ENCODE measurements at regions not wholly inside any gene's neighbourhood (a gene's known extent, or its start where the extent isn't known, plus 50 kb on each side); places are given as distances from the start of the nearest gene placed in this dataset.
"Not testable (repeated sequence)": the region's sequence is repeated elsewhere in the genome, so short reads cannot be mapped to it uniquely, and the experiment has no call there.

GRCh38 chr2:21369787-21370186 lies 246.0 kb downstream of the TDRD15 start:
- no peak for FAIRE-seq

DNA sequence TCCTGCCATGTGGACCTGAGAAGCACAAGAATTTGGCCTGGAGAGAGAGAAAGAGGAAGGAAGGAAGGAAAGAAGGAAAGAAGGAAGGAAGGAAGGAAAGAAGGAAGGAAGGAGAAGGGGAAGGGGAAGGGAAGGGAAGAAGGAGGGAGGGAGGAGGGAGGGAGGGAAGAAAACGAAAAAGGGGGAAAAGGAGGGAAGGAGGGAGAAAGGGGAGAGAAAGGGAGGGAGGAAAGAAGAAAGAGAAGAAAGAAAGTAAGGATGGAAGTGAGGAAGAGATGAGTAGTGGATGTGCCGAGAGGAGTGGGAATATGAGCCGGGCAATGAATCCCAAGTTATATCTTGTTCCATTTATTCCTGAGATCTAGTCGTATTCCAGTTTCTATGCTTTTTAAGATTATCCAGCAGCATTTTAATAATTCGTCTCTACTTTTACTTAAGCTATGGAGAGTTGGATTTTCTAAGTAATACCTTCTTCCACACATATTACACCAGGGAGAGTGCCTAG lies 247.8 kb downstream of the TDRD15 start:
- FAIRE-seq, result no peak

More at GRCh38 chr2:21369787-21370186, 246.0 kb downstream of the TDRD15 start:
- TF ChIP-seq POLR2AphosphoS5 (IDR thresholded peaks at IDR 0.05; ENCODE audit: low read depth, low read length) (no peak), POLR2A (IDR thresholded peaks at IDR 0.05; ENCODE audit: low read depth, low read length) (no peak), TAF1 (IDR thresholded peaks at IDR 0.05; ENCODE audit: low read depth, low read length) (no peak), POU2F2 (IDR thresholded peaks at IDR 0.05; ENCODE audit: low read depth, low read length) (no peak), SPI1 (IDR thresholded peaks at IDR 0.05; ENCODE audit: low read depth, low read length) (no peak), PAX5 (IDR thresholded peaks at IDR 0.05; ENCODE audit: insufficient read depth, low read length, severe bottlenecking) (no peak)
- DNase-seq (ENCODE audit: insufficient read length, low spot score), result no peak

DNA sequence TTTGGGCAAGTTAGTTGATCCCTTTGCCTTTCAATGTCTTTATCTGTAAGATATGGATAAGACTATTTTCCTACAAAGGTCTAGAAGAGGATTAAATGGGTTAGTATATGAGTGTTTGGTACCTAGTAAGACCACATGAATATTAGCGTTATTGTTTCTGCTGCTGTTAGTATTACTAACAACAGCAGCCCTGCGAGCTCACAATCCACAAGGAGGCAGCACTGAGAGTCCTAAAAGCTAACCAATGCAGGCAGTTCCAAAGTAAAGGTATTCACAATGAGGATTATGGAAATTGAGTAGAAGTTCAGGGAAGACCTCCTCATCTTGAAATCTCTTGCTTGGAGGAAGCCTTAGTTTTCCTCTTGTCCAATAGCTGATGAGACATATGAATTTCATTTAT lies 248.9 kb downstream of the TDRD15 start:
- no peak for TF ChIP-seq TAF1 (IDR thresholded peaks at IDR 0.05; ENCODE audit: low read depth, low read length)
- TF ChIP-seq PAX5 (IDR thresholded peaks at IDR 0.05; ENCODE audit: insufficient read depth, low read length, severe bottlenecking), result no peak
- no peak for TF ChIP-seq POLR2AphosphoS5 (IDR thresholded peaks at IDR 0.05; ENCODE audit: low read depth, low read length)
- no peak for TF ChIP-seq SPI1 (IDR thresholded peaks at IDR 0.05; ENCODE audit: low read depth, low read length)
- DNase-seq (ENCODE audit: insufficient read length, low spot score) (no peak), FAIRE-seq (no peak)

More for the DNA sequence above, 247.8 kb downstream of the TDRD15 start:
- no peak for DNase-seq (ENCODE audit: insufficient read length, low spot score)
- no peak for TF ChIP-seq POU2F2 (IDR thresholded peaks at IDR 0.05; ENCODE audit: low read depth, low read length)
- TF ChIP-seq TAF1 (IDR thresholded peaks at IDR 0.05; ENCODE audit: low read depth, low read length), result no peak
- no peak for TF ChIP-seq POLR2A (IDR thresholded peaks at IDR 0.05; ENCODE audit: low read depth, low read length)
- no peak for TF ChIP-seq SPI1 (IDR thresholded peaks at IDR 0.05; ENCODE audit: low read depth, low read length)
- TF ChIP-seq PAX5 (IDR thresholded peaks at IDR 0.05; ENCODE audit: insufficient read depth, low read length, severe bottlenecking), result no peak
- TF ChIP-seq POLR2AphosphoS5 (IDR thresholded peaks at IDR 0.05; ENCODE audit: low read depth, low read length), result no peak

DNA sequence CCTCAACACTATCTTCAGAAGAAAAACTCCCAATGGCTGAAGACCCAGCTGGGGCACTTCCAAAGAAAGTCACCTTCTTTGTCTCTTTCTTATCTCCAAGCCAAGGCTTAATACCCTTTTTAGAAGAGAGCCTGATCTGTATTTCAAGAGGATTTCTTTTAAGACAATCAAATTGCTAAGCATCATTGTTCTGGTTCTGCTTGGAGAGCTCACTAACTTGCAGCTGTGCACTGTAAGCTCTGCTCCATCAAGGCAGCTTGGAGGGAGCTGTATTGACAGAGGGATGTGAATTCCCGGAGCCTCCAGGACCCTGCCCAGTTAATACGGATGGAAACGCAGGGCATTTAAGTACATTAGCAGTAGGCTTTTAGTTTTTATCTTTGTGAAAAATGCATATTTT lies 253.1 kb downstream of the TDRD15 start:
- TF ChIP-seq POLR2A (IDR thresholded peaks at IDR 0.05; ENCODE audit: low read depth, low read length) (no peak), TAF1 (IDR thresholded peaks at IDR 0.05; ENCODE audit: low read depth, low read length) (no peak), POU2F2 (IDR thresholded peaks at IDR 0.05; ENCODE audit: low read depth, low read length) (no peak), PAX5 (IDR thresholded peaks at IDR 0.05; ENCODE audit: insufficient read depth, low read length, severe bottlenecking) (no peak), SPI1 (IDR thresholded peaks at IDR 0.05; ENCODE audit: low read depth, low read length) (no peak), POLR2AphosphoS5 (IDR thresholded peaks at IDR 0.05; ENCODE audit: low read depth, low read length) (no peak)
- DNase-seq (ENCODE audit: insufficient read length, low spot score) (no peak), FAIRE-seq (no peak)

GRCh38 chr2:21379140-21379539 lies 255.4 kb downstream of the TDRD15 start:
- TF ChIP-seq SPI1 (IDR thresholded peaks at IDR 0.05; ENCODE audit: low read depth, low read length) (no peak), POU2F2 (IDR thresholded peaks at IDR 0.05; ENCODE audit: low read depth, low read length) (no peak), TAF1 (IDR thresholded peaks at IDR 0.05; ENCODE audit: low read depth, low read length) (no peak), PAX5 (IDR thresholded peaks at IDR 0.05; ENCODE audit: insufficient read depth, low read length, severe bottlenecking) (no peak), POLR2AphosphoS5 (IDR thresholded peaks at IDR 0.05; ENCODE audit: low read depth, low read length) (no peak), POLR2A (IDR thresholded peaks at IDR 0.05; ENCODE audit: low read depth, low read length) (no peak)
- FAIRE-seq (no peak), DNase-seq (ENCODE audit: insufficient read length, low spot score) (no peak)

DNA sequence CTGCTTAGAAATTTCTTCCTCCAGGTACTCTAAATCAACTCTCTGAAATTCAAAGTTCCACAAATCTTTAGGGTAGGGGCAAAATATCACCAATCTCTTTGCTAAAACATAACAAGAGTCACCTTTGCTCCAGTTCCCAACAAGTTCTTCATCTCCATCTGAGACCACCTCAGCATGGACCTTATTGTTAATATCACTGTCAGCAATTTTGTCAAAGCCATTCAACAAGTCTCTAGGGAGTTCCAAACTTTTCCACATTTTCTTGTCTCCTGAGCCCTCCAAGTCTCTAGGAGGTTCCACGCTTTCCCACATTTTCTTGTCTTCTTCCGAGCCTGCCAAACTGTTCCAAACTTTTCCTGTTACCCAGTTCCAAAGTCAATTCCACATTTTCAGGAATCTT lies 255.9 kb downstream of the TDRD15 start:
- not testable (repeated sequence) for DNase-seq (ENCODE audit: insufficient read length, low spot score); FAIRE-seq

- FAIRE-seq (no peak), DNase-seq (ENCODE audit: insufficient read length, low spot score) (no peak)
- TF ChIP-seq SPI1 (IDR thresholded peaks at IDR 0.05; ENCODE audit: low read depth, low read length) (no peak), POU2F2 (IDR thresholded peaks at IDR 0.05; ENCODE audit: low read depth, low read length) (no peak), POLR2A (IDR thresholded peaks at IDR 0.05; ENCODE audit: low read depth, low read length) (no peak), POLR2AphosphoS5 (IDR thresholded peaks at IDR 0.05; ENCODE audit: low read depth, low read length) (no peak), TAF1 (IDR thresholded peaks at IDR 0.05; ENCODE audit: low read depth, low read length) (no peak), PAX5 (IDR thresholded peaks at IDR 0.05; ENCODE audit: insufficient read depth, low read length, severe bottlenecking) (no peak)
These were observed 257.7 kb downstream of the TDRD15 start for GRCh38 chr2:21381421-21381820.

GRCh38 chr2:21382701-21383520 lies 259.1 kb downstream of the TDRD15 start:
- TF ChIP-seq SPI1 (IDR thresholded peaks at IDR 0.05; ENCODE audit: low read depth, low read length) (no peak), TAF1 (IDR thresholded peaks at IDR 0.05; ENCODE audit: low read depth, low read length) (no peak), POLR2A (IDR thresholded peaks at IDR 0.05; ENCODE audit: low read depth, low read length) (no peak), POLR2AphosphoS5 (IDR thresholded peaks at IDR 0.05; ENCODE audit: low read depth, low read length) (no peak), POU2F2 (IDR thresholded peaks at IDR 0.05; ENCODE audit: low read depth, low read length) (no peak), PAX5 (IDR thresholded peaks at IDR 0.05; ENCODE audit: insufficient read depth, low read length, severe bottlenecking) (no peak)
- FAIRE-seq (no peak), DNase-seq (ENCODE audit: insufficient read length, low spot score) (no peak)

DNA sequence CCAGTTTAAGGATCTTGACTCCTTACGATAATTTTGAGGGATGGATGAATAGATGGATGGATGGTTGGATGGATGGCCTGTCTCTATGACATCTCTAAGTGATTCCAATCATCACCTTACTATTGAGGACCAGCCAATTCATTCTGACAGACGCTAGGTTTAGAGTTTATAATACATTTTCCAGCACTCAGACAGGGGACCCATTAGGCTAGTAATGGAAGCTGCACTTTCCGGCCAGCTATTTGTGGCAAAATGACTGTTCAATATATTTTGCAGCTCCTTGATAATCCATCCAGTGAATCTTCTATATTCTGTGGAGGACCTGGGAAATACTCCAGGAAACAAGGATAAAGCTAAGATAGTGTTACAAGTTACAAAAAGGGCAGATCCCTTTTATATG lies 262.9 kb downstream of the TDRD15 start:
- no peak for FAIRE-seq
- no peak for TF ChIP-seq TAF1 (IDR thresholded peaks at IDR 0.05; ENCODE audit: low read depth, low read length)
- no peak for TF ChIP-seq POU2F2 (IDR thresholded peaks at IDR 0.05; ENCODE audit: low read depth, low read length)
- TF ChIP-seq PAX5 (IDR thresholded peaks at IDR 0.05; ENCODE audit: insufficient read depth, low read length, severe bottlenecking), result no peak
- TF ChIP-seq POLR2AphosphoS5 (IDR thresholded peaks at IDR 0.05; ENCODE audit: low read depth, low read length), result no peak
- no peak for TF ChIP-seq SPI1 (IDR thresholded peaks at IDR 0.05; ENCODE audit: low read depth, low read length)
- no peak for TF ChIP-seq POLR2A (IDR thresholded peaks at IDR 0.05; ENCODE audit: low read depth, low read length)
- no peak for DNase-seq (ENCODE audit: insufficient read length, low spot score)

DNA sequence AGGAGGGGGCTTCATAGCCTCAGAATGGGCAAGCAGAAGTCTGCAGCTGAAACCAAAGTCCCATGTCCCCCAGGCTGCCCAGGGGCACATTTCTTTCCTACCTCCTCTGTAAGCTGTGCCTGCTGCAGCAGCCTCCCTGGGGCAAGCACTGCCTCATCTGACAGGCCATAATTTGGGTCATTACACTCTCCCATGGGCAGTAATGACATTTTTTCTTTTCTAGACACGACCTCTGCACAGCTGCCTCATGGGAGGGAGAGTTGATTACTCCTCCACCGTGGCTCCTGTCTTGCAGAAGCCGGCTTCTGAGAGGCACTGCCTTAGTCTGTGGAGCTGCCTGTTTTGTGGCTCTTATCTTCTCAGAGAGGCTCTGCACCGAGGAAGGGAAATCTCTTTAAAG lies 268.9 kb downstream of the TDRD15 start:
- FAIRE-seq, result no peak
- DNase-seq (ENCODE audit: insufficient read length, low spot score), result no peak

More for the DNA sequence above, 268.9 kb downstream of the TDRD15 start:
- TF ChIP-seq POU2F2 (IDR thresholded peaks at IDR 0.05; ENCODE audit: low read depth, low read length) (no peak), POLR2A (IDR thresholded peaks at IDR 0.05; ENCODE audit: low read depth, low read length) (no peak), POLR2AphosphoS5 (IDR thresholded peaks at IDR 0.05; ENCODE audit: low read depth, low read length) (no peak), PAX5 (IDR thresholded peaks at IDR 0.05; ENCODE audit: insufficient read depth, low read length, severe bottlenecking) (no peak), TAF1 (IDR thresholded peaks at IDR 0.05; ENCODE audit: low read depth, low read length) (no peak), SPI1 (IDR thresholded peaks at IDR 0.05; ENCODE audit: low read depth, low read length) (no peak)
